Stimulated activated CD8-positive, alpha-beta memory T cell treated with anti-CD3 and anti-CD28 coated beads, Interleukin-15, amount 100 ng/mL, for 48 hours (primary cell): ENCODE measurements at regions not wholly inside any gene's neighbourhood (a gene's known extent, or its start where the extent isn't known, plus 50 kb on each side); places are given as distances from the start of the nearest gene placed in this dataset.

Source experiments
- DNase-seq, 2 donors: peaks; one replicate each; pipeline ENCODE4 v3.0.0-alpha.2; 2020; ENCODE audit warnings: low read depth in 2 of 2

GRCh38 chr18:78737006-78737915 is 242.4 kb upstream of the SALL3 start:
- DNase-seq, result no peak

GRCh38 chr18:78738076-78738690 is 241.4 kb upstream of the SALL3 start:
- DNase-seq, result no peak

- no peak for DNase-seq
Observed at GRCh38 chr18:78739115-78739514, 240.5 kb upstream of the SALL3 start.

GRCh38 chr18:78739882-78740677 is 239.5 kb upstream of the SALL3 start:
- DNase-seq, result no peak

GRCh38 chr18:78740876-78741275 is 238.7 kb upstream of the SALL3 start:
- DNase-seq, result no peak

- DNase-seq, result no peak
Observed at GRCh38 chr18:78741381-78742217, 238.0 kb upstream of the SALL3 start.

GRCh38 chr18:78742218-78742745 is 237.3 kb upstream of the SALL3 start:
- DNase-seq, result no peak

GRCh38 chr18:78743078-78743477 is 236.5 kb upstream of the SALL3 start:
- no peak for DNase-seq

- no peak for DNase-seq
Observed at GRCh38 chr18:78751664-78752063, 228.0 kb upstream of the SALL3 start.

- DNase-seq, result no peak
Observed at GRCh38 chr18:78753240-78753639, 226.4 kb upstream of the SALL3 start.

- no peak for DNase-seq
Observed at GRCh38 chr18:78754311-78755043, 225.1 kb upstream of the SALL3 start.

GRCh38 chr18:78757014-78757413 is 222.6 kb upstream of the SALL3 start:
- DNase-seq, result no peak

GRCh38 chr18:78758496-78758895 is 221.1 kb upstream of the SALL3 start:
- DNase-seq, result no peak

GRCh38 chr18:78762753-78763152 is 216.9 kb upstream of the SALL3 start:
- DNase-seq, result no peak

GRCh38 chr18:78764544-78764943 is 215.1 kb upstream of the SALL3 start:
- no peak for DNase-seq

- DNase-seq, result no peak
Observed at GRCh38 chr18:78765142-78765541, 214.5 kb upstream of the SALL3 start.

- DNase-seq, result no peak
Observed at GRCh38 chr18:78765637-78766281, 213.9 kb upstream of the SALL3 start.

GRCh38 chr18:78766651-78767533 is 212.7 kb upstream of the SALL3 start:
- DNase-seq, result no peak

- DNase-seq, result no peak
Observed at GRCh38 chr18:78767648-78768071, 212.0 kb upstream of the SALL3 start.
